ENCODE measurements at regions not wholly inside any gene's neighbourhood (a gene's known extent, or its start where the extent isn't known, plus 50 kb on each side); places are given as distances from the start of the nearest gene placed in this dataset.
"Not testable (repeated sequence)": the region's sequence is repeated elsewhere in the genome, so short reads cannot be mapped to it uniquely, and the experiment has no call there.

DNA sequence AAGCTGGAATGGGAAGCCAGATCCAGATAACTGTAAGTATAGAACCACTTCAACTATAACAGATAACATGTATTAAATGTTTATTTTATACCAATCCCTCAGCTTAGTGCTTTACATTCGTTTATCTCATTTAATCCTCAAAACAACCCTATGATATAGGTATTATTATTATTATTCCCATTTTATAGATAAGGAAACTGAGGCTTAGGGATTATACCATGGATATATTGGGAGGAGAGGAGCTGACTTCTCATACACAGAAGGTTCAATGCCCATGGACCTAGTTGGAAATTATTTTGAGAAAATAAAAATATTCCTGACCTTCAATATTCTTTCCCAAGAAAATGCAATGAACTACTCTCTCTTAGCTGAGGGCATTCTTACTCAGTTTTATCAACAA lies 140.4 kb upstream of the C11orf58 start:
- no peak overlapping the region for H3K4me3 ChIP-seq (ENCODE audit: low read length)
- TF ChIP-seq ZNF274 (IDR thresholded peaks at IDR 0.05; ENCODE audit: low read depth, low read length), result no peak

DNA sequence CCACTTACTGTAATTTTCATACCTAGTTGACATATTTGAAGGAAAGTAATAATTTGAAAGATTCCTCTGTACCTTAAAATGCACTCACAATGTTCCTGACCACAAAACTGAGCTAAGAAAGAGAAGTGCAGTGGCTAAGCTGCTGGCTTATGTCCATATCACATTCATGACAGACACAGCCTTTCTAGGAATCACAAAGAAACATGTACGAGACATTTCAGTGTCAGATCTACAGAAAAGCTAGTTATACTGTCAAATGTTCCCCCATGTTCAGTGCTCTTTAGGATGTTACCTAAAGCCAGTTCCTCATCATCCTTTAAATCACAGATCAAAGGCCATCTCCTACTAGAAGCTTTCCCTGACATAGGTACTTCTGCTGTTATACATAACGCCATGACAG lies 142.2 kb upstream of the C11orf58 start:
- no peak overlapping the region for H3K4me3 ChIP-seq (ENCODE audit: low read length)
- TF ChIP-seq ZNF274 (IDR thresholded peaks at IDR 0.05; ENCODE audit: low read depth, low read length), result no peak

DNA sequence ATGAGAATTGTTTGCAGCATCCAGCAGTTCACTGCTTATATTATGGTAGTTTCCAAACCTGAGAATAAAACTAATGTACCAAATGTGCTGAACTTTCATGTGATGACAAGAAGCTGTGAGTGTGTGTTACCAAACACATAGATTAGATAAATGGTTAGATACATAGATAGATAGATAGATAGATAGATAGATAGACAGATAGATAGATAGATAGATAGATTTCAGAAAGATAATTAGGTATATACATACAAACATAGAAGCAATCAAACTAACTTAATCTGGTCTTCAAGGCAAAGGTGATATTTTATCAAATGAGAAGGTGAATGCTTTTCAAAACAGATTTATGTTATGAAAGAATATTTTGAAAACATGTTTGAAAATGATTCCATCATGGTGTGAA lies 147.3 kb upstream of the C11orf58 start:
- TF ChIP-seq ZNF274 (IDR thresholded peaks at IDR 0.05; ENCODE audit: low read depth, low read length), result no peak

DNA sequence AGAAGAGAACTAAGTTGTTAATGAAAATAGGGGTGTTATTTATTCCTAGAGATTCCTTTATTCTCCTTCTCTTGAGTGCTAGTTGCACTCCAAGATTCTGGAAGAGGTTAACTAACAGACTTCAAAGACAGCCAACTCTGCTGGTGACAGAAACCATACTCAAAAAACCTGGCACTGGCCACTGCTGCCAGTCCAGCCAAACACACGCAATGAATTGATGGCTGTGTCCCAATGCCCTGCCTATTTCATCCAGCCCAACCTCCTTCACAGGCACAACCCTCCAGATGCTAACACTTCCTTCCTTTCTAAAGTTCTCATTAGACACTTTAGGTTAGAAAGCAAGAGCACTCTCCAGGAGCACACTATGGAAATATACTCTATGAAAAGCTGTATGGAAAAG lies 150.8 kb upstream of the C11orf58 start:
- no peak for TF ChIP-seq ZNF274 (IDR thresholded peaks at IDR 0.05; ENCODE audit: low read depth, low read length)
- H3K4me3 ChIP-seq (ENCODE audit: low read length), result no peak overlapping the region

More for the DNA sequence above, 147.3 kb upstream of the C11orf58 start:
- no peak overlapping the region for H3K4me3 ChIP-seq (ENCODE audit: low read length)

DNA sequence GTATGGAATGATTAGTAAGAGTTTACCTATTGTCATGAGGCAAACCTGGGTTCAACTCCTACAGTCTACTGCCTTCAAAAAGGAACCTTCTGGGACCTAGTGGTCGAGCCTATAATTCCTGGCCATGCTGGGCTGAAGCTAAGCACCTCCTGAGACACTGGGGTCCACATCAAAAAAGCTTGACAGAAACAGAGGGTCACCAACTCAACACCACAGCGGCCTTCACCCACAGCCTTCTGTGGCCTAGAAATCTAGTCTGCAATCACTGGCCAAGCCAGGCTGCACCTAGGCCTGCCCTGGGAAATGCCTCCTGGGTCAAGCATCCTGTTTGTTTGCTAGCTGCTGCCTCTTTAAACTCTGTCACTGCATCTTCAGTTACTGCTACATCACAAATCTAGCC lies 153.9 kb upstream of the C11orf58 start:
- no peak for TF ChIP-seq ZNF274 (IDR thresholded peaks at IDR 0.05; ENCODE audit: low read depth, low read length)
- H3K4me3 ChIP-seq (ENCODE audit: low read length), result no peak overlapping the region

DNA sequence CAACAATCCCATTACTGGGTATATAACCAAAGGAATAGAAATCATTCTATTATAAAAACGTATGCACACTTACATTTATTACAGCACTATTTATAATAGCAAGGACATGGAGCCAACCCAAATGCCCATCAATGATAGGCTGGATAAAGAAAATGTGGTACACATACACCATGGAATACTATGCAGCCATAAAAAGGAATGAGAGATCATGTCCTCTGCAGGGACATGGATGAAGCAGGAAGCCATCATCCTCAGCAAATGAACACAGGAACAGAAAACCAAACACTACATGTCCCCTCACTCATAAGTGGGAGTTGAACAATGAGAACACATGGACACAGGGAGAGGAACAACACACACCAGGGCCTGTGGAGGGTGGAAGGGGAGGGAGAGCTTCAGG lies 157.4 kb upstream of the C11orf58 start:
- H3K4me3 ChIP-seq (ENCODE audit: low read length), result not testable (repeated sequence)

DNA sequence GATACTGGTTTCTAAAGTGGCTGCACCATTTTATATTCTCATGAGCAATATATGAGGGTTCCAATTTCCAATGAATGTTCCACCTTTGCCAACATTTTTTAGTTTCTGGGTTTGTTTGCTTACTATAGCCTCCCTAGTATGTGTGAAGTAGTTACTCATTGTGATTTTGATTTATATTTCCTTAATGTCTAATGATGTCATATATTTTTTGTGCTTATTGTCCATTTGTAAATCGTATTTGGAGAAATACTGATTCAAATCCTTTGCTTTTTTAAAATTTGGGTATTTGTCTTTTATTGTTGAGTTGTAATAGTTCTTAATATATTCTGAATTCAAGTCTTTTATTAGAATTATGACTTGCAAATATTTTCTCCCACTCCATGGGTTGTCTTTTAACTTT lies 161.0 kb upstream of the C11orf58 start:
- TF ChIP-seq ZNF274 (IDR thresholded peaks at IDR 0.05; ENCODE audit: low read depth, low read length), result no peak
- H3K4me3 ChIP-seq (ENCODE audit: low read length), result no peak overlapping the region

DNA sequence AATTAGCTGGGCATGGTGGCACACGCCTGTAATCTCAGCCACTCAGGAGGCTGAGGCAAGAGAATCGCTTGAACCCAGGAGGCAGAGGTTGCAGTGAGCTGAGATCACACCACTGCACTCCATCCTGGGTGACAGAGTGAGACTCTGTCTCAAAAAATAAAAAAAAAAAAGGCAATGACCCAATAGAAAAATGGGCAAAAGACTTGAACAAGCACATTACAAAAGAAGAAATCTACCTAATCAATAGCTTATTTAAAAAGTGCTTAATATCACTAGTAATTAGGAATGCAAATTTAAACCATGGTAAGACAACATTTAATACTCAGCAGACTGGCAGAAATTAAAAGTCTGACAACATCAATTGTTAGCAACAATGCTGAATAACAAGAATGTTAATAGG lies 163.6 kb upstream of the C11orf58 start:
- H3K4me3 ChIP-seq (ENCODE audit: low read length), result not testable (repeated sequence)

DNA sequence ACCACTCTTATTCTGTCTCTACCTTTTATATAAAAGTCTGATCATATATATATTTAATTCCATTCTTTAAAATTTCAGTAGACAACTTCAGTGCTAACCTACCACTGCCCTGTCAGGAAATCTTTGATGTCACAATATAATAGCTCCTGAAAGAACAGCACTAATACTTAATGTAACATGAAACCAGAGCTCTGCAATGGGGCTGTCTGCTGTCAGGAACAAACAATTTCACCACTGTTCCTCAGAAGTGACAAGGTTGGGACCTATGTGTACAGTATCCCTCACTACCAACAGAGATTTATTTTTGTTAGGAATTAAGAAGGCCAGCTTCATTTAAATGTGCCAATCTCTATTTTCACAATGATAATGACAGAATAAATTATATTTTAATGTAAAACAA lies 165.5 kb upstream of the C11orf58 start:
- H3K4me3 ChIP-seq (ENCODE audit: low read length), result no peak overlapping the region
- TF ChIP-seq ZNF274 (IDR thresholded peaks at IDR 0.05; ENCODE audit: low read depth, low read length), result no peak

DNA sequence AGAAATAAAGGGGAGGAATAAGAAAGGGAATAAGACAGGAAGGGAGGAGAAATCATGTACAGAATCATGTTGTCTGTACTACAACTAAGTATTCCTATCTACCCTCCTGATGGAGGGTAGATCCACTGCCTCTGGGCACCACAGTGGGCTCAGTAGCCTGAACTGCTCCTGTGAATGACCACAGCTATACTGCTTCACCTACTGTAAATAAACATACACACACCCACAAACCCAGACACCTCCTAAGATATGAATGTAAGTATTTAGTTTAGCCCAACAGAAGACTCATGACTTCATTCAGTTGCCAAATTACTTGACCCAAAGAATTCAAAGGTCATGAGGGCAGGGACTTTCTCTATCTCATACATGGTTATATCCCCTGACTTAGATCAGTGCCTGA lies 177.3 kb upstream of the C11orf58 start:
- no peak for TF ChIP-seq ZNF274 (IDR thresholded peaks at IDR 0.05; ENCODE audit: low read depth, low read length)
- no peak overlapping the region for H3K4me3 ChIP-seq (ENCODE audit: low read length)

DNA sequence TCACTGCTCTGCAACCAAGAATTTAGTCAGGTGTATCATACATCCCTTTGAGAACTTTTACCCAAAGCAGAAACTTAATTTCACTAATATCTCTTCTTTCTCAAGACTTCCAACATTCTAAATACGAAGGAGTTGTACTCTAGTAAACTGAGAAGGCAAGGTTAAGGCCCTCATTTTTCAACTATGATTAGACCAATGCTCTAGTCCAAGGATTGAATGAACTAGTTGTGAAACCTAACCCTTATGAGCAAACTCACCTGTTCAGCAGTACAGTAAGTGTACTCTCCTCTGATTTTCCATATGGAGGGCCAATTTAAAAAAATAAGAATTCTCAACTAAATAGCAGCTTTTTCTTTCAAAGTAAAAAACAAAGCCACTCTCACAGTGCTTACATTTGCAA lies 180.0 kb upstream of the C11orf58 start:
- H3K4me3 ChIP-seq (ENCODE audit: low read length), result no peak overlapping the region
- TF ChIP-seq ZNF274 (IDR thresholded peaks at IDR 0.05; ENCODE audit: low read depth, low read length), result no peak

DNA sequence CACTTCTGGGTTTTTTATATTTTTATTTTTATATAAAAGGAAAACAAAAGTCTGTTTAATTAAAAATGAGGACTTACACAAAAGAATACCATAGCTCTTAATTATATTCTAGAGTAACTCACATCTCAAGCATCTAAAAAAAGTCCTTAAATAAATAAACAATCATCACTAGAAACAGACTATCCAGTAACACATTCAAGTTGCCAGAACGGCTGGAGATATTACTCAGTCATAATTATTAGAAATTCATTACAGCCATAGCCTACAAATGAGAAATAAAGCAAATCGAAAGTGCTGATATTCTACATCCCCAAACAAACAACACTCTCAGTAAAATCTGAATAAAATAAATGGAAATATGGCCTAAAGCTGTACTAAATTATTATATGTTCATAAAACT lies 182.5 kb upstream of the C11orf58 start:
- no peak overlapping the region for H3K4me3 ChIP-seq (ENCODE audit: low read length)
- no peak for TF ChIP-seq ZNF274 (IDR thresholded peaks at IDR 0.05; ENCODE audit: low read depth, low read length)

DNA sequence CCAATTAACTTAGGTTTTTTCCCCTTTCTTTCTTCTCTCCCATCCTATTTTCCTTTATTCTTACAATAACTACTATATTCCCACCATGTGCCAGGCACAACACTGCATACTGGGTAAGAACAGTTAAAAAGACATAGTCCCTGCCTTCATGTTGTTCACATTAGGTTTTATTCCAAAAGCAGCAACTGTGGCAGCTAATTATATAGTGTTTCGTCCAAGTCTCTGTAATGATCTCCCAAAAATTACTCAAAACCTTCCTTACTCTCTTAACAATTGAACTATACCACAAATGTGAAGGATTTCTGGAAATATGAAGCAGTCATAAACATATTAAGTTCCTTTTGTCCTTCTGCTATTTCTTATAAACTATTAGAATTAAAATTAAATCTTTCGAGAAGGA lies 184.1 kb upstream of the C11orf58 start:
- no peak for TF ChIP-seq ZNF274 (IDR thresholded peaks at IDR 0.05; ENCODE audit: low read depth, low read length)
- H3K4me3 ChIP-seq (ENCODE audit: low read length), result no peak overlapping the region

DNA sequence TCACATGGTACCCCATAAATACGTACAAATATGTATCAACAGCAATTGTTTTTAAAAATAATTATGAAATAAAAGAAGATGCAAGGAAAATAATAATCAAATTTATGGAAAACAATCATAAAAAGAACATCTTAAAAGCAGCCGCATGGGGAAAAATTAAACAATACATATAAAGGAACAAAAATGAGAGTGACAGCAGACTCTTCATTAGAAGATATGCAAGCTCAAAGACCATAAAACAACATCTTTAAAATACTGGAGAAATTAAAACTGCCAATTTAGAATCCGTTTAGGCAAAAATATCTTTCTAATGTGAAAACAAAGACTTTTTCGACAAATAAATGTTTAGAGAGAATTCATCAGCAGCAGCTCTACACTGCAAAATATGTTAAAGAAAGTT lies 190.6 kb upstream of the C11orf58 start:
- no peak overlapping the region for H3K4me3 ChIP-seq (ENCODE audit: low read length)
- TF ChIP-seq ZNF274 (IDR thresholded peaks at IDR 0.05; ENCODE audit: low read depth, low read length), result no peak

DNA sequence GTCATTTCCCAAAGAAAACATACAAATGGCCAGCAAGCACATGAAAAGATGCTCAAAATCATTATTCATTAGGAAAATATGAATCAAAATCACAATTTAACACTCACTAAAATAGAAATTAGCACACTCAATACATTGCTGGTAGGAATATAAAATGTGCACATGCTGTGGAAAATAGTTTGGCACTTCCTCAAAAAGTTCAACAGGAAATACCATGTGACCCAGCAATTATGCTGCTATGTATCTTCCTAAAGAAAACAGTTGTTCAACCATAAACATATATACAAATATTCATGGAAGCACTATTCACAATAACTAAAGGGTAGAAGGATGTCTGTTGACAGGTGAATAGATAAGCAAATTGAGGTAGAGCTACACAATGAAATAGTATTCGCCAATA lies 187.3 kb upstream of the SOX6 start:
- H3K4me3 ChIP-seq (ENCODE audit: low read length), result no peak overlapping the region
- TF ChIP-seq ZNF274 (IDR thresholded peaks at IDR 0.05; ENCODE audit: low read depth, low read length), result no peak

DNA sequence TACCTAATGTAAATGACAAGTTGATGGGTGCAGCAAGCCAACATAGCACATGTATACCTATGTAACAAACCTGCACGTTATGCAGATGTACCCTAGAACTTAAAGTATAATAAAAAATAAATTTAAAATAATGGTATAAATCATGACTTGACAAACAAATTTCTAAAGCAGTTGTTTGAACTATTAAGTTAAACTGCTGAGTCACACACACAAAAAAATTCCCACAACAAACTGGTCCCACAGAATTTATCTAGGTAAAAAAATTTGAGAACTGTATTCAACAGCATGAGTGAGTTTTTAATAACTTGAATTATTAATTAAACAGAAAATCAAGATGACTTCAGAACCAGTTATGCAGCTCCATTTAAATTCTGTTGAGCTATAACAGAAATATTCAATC lies 186.0 kb upstream of the SOX6 start:
- TF ChIP-seq ZNF274 (IDR thresholded peaks at IDR 0.05; ENCODE audit: low read depth, low read length), result no peak
- no peak overlapping the region for H3K4me3 ChIP-seq (ENCODE audit: low read length)

DNA sequence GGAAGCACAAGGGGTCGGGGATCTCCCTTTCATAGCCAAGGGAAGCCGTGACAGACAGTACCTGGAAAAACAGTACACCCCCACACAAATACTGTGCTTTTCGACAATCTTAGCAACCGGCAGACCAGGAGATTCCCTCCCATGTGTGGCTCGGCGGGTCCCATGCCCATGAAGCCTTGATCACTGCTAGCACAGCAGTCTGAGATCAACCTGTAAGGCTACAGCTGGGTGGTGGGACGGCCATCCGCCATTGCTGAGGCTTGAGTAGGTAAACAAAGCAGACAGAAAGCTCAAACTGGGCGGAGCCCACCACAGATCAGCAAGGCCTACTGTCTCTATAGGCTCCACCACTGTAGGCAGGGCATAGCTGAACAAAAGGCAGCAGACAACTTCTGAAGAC lies 180.2 kb upstream of the SOX6 start:
- TF ChIP-seq ZNF274 (IDR thresholded peaks at IDR 0.05; ENCODE audit: low read depth, low read length), result no peak
- H3K4me3 ChIP-seq (ENCODE audit: low read length), result no peak overlapping the region

Data from GM08714 (cell line).